Keratinocyte (primary cell): ENCODE measurements at regions not wholly inside any gene's neighbourhood (a gene's known extent, or its start where the extent isn't known, plus 50 kb on each side); places are given as distances from the start of the nearest gene placed in this dataset.

Source experiments
- DNase-seq: peaks from one replicate; pipeline ENCODE4 v3.0.0-alpha.2; 2011; ENCODE audit warnings: low read depth, missing footprints, low spot score
- FAIRE-seq: peaks from 2 replicates; lab custom pipeline; 2011; peaks lifted over from hg19 to GRCh38; lab: Jason Lieb, UNC
- H2AFZ ChIP-seq: 2 replicates; pipeline ENCODE4 v1.6.0; 2012; ENCODE audit warnings: low read length, control low read depth, inconsistent platforms; ENCODE audit not compliant: control insufficient read depth
- H3K27ac ChIP-seq: 2 replicates; pipeline ENCODE4 v1.5.1; 2011; ENCODE audit warnings: low read length; ENCODE audit not compliant: control insufficient read depth, insufficient read depth
- H3K27me3 ChIP-seq: 3 replicates; pipeline ENCODE4 v1.6.0; 2011; ENCODE audit warnings: low read length; ENCODE audit not compliant: control insufficient read depth, insufficient read depth; ENCODE audit errors: extremely low read depth
- H3K36me3 ChIP-seq, 2 experiments: 2 replicates in 1 of 2; 3 replicates in 1 of 2; pipeline ENCODE4 v1.5.1; 2011; ENCODE audit warnings: low read length in 2 of 2, mild to moderate bottlenecking in 1 of 2; ENCODE audit not compliant: control insufficient read depth in 2 of 2, insufficient read depth in 2 of 2; ENCODE audit errors: extremely low read depth in 1 of 2
- H3K4me1 ChIP-seq: 3 replicates; pipeline ENCODE4 v1.5.1; 2011; ENCODE audit warnings: low read length; ENCODE audit not compliant: control insufficient read depth, insufficient read depth; ENCODE audit errors: extremely low read depth
- H3K4me2 ChIP-seq: 3 replicates; pipeline ENCODE4 v1.6.0; 2011; ENCODE audit warnings: low read depth, low read length; ENCODE audit not compliant: control insufficient read depth, insufficient read depth; ENCODE audit errors: extremely low read depth
- H3K4me3 ChIP-seq, 3 experiments: fragments of 200-600 bp in 1 of 3; sonication (generic) in 1 of 3; 2 replicates in 2 of 3; 3 replicates in 1 of 3; pipeline ENCODE4 v1.5.1; 2011 to 2016; ENCODE audit warnings: low read length in 3 of 3, mild to moderate bottlenecking in 3 of 3, control low read depth in 2 of 3, inconsistent platforms in 1 of 3, low read depth in 1 of 3, mixed read lengths in 1 of 3, mixed run types in 1 of 3, moderate library complexity in 1 of 3; ENCODE audit not compliant: control insufficient read depth in 2 of 3, insufficient read depth in 2 of 3; ENCODE audit errors: extremely low read depth in 1 of 3
- H3K79me2 ChIP-seq: 2 replicates; pipeline ENCODE4 v1.6.0; 2012; ENCODE audit warnings: low read length; ENCODE audit not compliant: control insufficient read depth, insufficient read depth
- H3K9ac ChIP-seq: 3 replicates; pipeline ENCODE4 v1.6.0; 2011; ENCODE audit warnings: low read length; ENCODE audit not compliant: control insufficient read depth, insufficient read depth; ENCODE audit errors: extremely low read depth
- H3K9me1 ChIP-seq: 3 replicates; pipeline ENCODE4 v1.6.0; 2011; ENCODE audit warnings: low read length; ENCODE audit not compliant: control insufficient read depth, insufficient read depth; ENCODE audit errors: extremely low read depth
- H3K9me3 ChIP-seq: 2 replicates; pipeline ENCODE4 v1.5.1; 2012; ENCODE audit warnings: low read depth, low read length; ENCODE audit not compliant: control insufficient read depth
- H4K20me1 ChIP-seq: 3 replicates; pipeline ENCODE4 v1.6.0; 2011; ENCODE audit warnings: low read length; ENCODE audit not compliant: control insufficient read depth, insufficient read depth; ENCODE audit errors: extremely low read depth
- CTCF ChIP-seq, 3 experiments: IDR thresholded peaks in 1 of 3; conservative IDR thresholded peaks in 1 of 3; optimal IDR thresholded peaks in 1 of 3; 2 replicates in 2 of 3; 3 replicates in 1 of 3; pipeline versions ENCODE3 to v1.5.1; 2011; ENCODE audit warnings: low read length in 3 of 3, mild to moderate bottlenecking in 3 of 3, moderate library complexity in 2 of 3, control low read depth in 1 of 3, inconsistent platforms in 1 of 3; ENCODE audit not compliant: insufficient read depth in 2 of 3; ENCODE audit errors: extremely low read depth in 1 of 3
- EZH2 ChIP-seq: IDR thresholded peaks from one replicate; pipeline ENCODE4 v1.6.1; 2012; ENCODE audit warnings: inconsistent platforms, mild to moderate bottlenecking, low read length, moderate library complexity
- dilution Hi-C: fragments of 300-500 bp; cut with MboI; formaldehyde crosslinking; loops from one replicate; pipeline ENCODE4 v1.7.0; 2020; ENCODE audit warnings: low sequenced_read_pairs; ENCODE audit not compliant: extremely low pct_ligation_motif_present

DNA sequence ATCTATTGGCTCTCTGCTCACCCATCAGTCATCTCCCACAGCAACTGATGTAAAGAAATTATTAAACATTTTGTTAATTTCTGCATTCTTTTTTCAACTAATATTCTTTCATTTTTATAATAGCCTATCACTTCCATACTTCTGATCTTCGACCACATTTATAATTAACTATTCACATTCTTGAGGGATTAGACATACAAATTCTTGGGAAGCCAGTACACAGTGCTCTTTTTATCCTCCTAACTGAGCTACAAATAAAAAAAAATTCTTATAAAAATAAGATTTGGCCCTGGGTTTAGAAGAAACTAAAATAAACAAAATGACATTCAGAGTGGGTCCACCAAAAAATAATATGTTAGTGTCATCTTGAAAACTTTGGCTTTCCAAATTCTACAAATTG, 103.7 kb upstream of the ITGA1 start:
- Histone ChIP-seq H3K4me1 (no peaks in the 10 kb centered on the region), H3K79me2 (no peaks in the 10 kb centered on the region), H3K36me3 (no peaks in the 10 kb centered on the region), H3K27me3 (no peaks in the 10 kb centered on the region), H2AFZ (no peak overlapping the region), H3K9ac (no peak overlapping the region), H3K9me1 (no peaks in the 10 kb centered on the region), H3K9me3 (no peaks in the 10 kb centered on the region), H3K27ac (no peak overlapping the region), H4K20me1 (no peaks in the 10 kb centered on the region), H3K4me2 (no peak overlapping the region), H3K4me3 (no peak overlapping the region)
- no peak for DNase-seq
- dilution Hi-C loops, result loop anchor here (25.0 kb wide), 1 partner anchor 228 kb away; no protein-coding TSS in a partner anchor
- no peak for FAIRE-seq
- TF ChIP-seq EZH2 (no peak), CTCF (optimal IDR thresholded peaks at IDR 0.05 in 1 of 3, IDR thresholded peaks at IDR 0.05 in 1 of 3, conservative IDR thresholded peaks at IDR 0.05 in 1 of 3; ENCODE audit: extremely low read depth in 1 of 3, insufficient read depth in 2 of 3, low read length in 3 of 3) (no peak)

DNA sequence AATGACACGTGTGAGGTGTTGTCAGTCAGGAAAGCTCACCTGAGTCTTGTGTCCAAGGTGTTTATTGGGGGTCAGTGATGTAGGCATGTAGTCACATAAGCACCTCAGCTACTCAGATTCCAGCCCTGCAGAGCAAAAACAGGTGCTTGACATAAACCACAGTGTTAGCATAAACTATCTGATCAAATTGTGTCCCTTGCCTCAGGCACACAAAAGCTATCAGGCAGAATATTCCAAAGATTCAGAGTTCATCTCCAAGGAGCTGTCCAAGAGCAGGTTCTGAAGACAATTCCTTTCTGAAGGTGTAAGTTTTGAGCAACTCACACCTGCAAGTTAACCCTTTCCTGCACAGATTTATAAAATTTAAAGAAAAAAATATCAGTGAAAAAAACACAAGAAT, 102.2 kb upstream of the ITGA1 start:
- H3K9me1 ChIP-seq, result no peaks in the 10 kb centered on the region
- FAIRE-seq, result peak; percentile 29
- H3K36me3 ChIP-seq, result no peaks in the 10 kb centered on the region
- H3K4me1 ChIP-seq, result no peaks in the 10 kb centered on the region
- dilution Hi-C loops, result loop anchor here (25.0 kb wide), 1 partner anchor 227 kb away; no protein-coding TSS in a partner anchor
- H3K9ac ChIP-seq, result no peak overlapping the region
- H2AFZ ChIP-seq, result no peak overlapping the region
- H3K27ac ChIP-seq, result no peak overlapping the region
- no peaks in the 10 kb centered on the region for H3K79me2 ChIP-seq
- TF ChIP-seq CTCF (optimal IDR thresholded peaks at IDR 0.05 in 1 of 3, IDR thresholded peaks at IDR 0.05 in 1 of 3, conservative IDR thresholded peaks at IDR 0.05 in 1 of 3; ENCODE audit: extremely low read depth in 1 of 3, insufficient read depth in 2 of 3, low read length in 3 of 3), result no peak
- TF ChIP-seq EZH2, result no peak
- no peaks in the 10 kb centered on the region for H3K9me3 ChIP-seq
- DNase-seq, result no peak
- H4K20me1 ChIP-seq, result no peaks in the 10 kb centered on the region
- H3K4me3 ChIP-seq, result no peak overlapping the region
- no peaks in the 10 kb centered on the region for H3K27me3 ChIP-seq
- no peak overlapping the region for H3K4me2 ChIP-seq
